ENCODE measurements at regions not wholly inside any gene's neighbourhood (a gene's known extent, or its start where the extent isn't known, plus 50 kb on each side); places are given as distances from the start of the nearest gene placed in this dataset.

- no peak for DNase-seq (ENCODE audit: low read depth in 2 of 2)
These were observed 72.5 kb upstream of the KCNIP4 start for GRCh38 chr4:22021106-22021505.

- DNase-seq (ENCODE audit: low read depth in 2 of 2): no peak
These were observed 71.6 kb upstream of the KCNIP4 start for GRCh38 chr4:22020129-22020528.

GRCh38 chr4:22019676-22020075, 71.1 kb upstream of the KCNIP4 start:
- no peak for DNase-seq (ENCODE audit: low read depth in 2 of 2)

DNA sequence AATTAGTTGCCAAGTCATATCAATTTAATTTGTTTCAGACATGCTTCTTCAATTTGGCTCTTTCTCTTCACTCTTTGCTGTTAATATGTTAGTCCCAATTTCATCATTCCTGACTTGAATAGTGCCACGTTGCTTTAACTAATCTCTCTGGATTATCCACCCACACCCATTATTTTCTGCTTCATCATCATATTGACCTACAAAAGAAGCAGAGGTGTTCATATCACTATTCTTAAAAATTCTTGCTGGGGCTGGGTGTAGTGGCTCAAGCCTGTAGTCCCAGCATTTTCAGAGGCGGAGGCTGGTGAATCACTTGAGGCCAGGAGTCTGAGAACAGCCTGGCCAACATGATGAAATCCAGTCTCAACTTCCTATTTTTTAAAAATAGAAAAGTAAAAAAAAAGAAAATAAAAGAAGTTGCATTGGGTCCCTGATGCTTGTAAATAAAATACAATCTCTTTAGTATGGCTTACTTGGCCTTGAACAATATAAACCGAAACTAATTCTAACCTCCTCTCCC, 65.7 kb upstream of the KCNIP4 start:
- no peak for DNase-seq (ENCODE audit: low read depth in 2 of 2)

GRCh38 chr4:22003878-22004277, 55.3 kb upstream of the KCNIP4 start:
- DNase-seq (ENCODE audit: low read depth in 2 of 2): no peak
